ENCODE measurements at regions not wholly inside any gene's neighbourhood (a gene's known extent, or its start where the extent isn't known, plus 50 kb on each side); places are given as distances from the start of the nearest gene placed in this dataset.

DNA sequence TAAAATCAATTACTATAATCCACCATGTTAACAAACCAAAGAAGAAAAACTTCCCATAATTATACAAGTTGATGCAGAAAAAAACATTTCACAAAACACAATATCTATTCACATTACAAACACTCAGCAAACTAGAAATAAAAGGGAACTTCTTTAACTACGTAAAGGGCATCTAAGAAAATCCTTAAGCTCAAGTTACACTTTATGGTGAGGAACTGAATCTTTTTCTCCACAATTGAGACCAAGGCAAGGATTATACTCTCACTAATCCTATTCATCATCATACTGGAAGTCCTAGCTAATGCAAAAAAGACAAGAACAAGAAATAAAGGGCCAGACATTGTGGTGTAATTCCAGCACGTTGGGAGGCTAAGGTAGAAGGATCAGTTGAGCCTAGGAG is 159.9 kb downstream of the ZNF365 start:
- TF ChIP-seq, protein P1, sequence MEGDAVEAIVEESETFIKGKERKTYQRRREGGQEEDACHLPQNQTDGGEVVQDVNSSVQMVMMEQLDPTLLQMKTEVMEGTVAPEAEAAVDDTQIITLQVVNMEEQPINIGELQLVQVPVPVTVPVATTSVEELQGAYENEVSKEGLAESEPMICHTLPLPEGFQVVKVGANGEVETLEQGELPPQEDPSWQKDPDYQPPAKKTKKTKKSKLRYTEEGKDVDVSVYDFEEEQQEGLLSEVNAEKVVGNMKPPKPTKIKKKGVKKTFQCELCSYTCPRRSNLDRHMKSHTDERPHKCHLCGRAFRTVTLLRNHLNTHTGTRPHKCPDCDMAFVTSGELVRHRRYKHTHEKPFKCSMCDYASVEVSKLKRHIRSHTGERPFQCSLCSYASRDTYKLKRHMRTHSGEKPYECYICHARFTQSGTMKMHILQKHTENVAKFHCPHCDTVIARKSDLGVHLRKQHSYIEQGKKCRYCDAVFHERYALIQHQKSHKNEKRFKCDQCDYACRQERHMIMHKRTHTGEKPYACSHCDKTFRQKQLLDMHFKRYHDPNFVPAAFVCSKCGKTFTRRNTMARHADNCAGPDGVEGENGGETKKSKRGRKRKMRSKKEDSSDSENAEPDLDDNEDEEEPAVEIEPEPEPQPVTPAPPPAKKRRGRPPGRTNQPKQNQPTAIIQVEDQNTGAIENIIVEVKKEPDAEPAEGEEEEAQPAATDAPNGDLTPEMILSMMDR (conservative IDR thresholded peaks at IDR 0.05; ENCODE audit: low read depth in 2 of 2): no peak
- TF ChIP-seq EZH2phosphoT487 (IDR thresholded peaks at IDR 0.05; ENCODE audit: unreplicated experiment) (no peak), NANOG (IDR thresholded peaks at IDR 0.05; ENCODE audit: borderline replicate concordance) (no peak)
